GM23338 (cell line): ENCODE measurements at regions not wholly inside any gene's neighbourhood (a gene's known extent, or its start where the extent isn't known, plus 50 kb on each side); places are given as distances from the start of the nearest gene placed in this dataset.

Source experiments
- ATAC-seq: fragments of 200-7000 bp; cut with Tn5 transposase; 3 replicates; pipeline ENCODE4 v1.9.1; 2020
- DNase-seq: peaks from one replicate; pipeline ENCODE4 v3.0.0-alpha.2; 2015; ENCODE audit warnings: low spot score
- H2AFZ ChIP-seq: fragments of 200-600 bp; sonication (generic); 2 replicates; pipeline ENCODE4 v1.8.0; 2016; ENCODE audit warnings: antibody characterized with exemption, mild to moderate bottlenecking, moderate library complexity
- H3F3A ChIP-seq: fragments of 200-600 bp; sonication (generic); replicated peaks from 2 replicates; pipeline ENCODE4 v1.8.0; 2017; ENCODE audit warnings: antibody characterized with exemption, mixed run types, low read depth
- H3K27ac ChIP-seq: fragments of 200-600 bp; sonication (generic); 2 replicates; pipeline ENCODE4 v1.6.1; 2016; ENCODE audit warnings: low read depth
- H3K27me3 ChIP-seq: fragments of 200-600 bp; sonication (generic); 2 replicates; pipeline ENCODE4 v1.8.0; 2016; ENCODE audit warnings: mild to moderate bottlenecking, mixed run types, moderate library complexity; ENCODE audit not compliant: insufficient read depth
- H3K36me3 ChIP-seq: fragments of 200-600 bp; sonication (generic); 2 replicates; pipeline ENCODE4 v1.8.0; 2016; ENCODE audit warnings: mild to moderate bottlenecking; ENCODE audit not compliant: insufficient read depth
- H3K4me1 ChIP-seq: fragments of 200-600 bp; sonication (generic); 2 replicates; pipeline ENCODE4 v1.8.0; 2016; ENCODE audit warnings: mild to moderate bottlenecking, moderate library complexity; ENCODE audit not compliant: insufficient read depth
- H3K4me2 ChIP-seq: fragments of 200-600 bp; sonication (generic); 2 replicates; pipeline ENCODE4 v1.7.1; 2017; ENCODE audit warnings: mixed run types
- H3K4me3 ChIP-seq: fragments of 200-600 bp; sonication (generic); 2 replicates; pipeline ENCODE4 v1.6.1; 2016; ENCODE audit warnings: mixed run types
- H3K79me2 ChIP-seq: fragments of 200-600 bp; sonication (generic); replicated peaks from 2 replicates; pipeline ENCODE4 v1.8.0; 2017; ENCODE audit warnings: mild to moderate bottlenecking; ENCODE audit not compliant: insufficient read depth
- H3K9me2 ChIP-seq: fragments of 200-600 bp; sonication (generic); 2 replicates; pipeline ENCODE4 v1.8.0; 2017; ENCODE audit not compliant: insufficient read depth
- H4K20me1 ChIP-seq: fragments of 200-600 bp; sonication (generic); replicated peaks from 2 replicates; pipeline ENCODE4 v1.8.0; 2017; ENCODE audit warnings: mild to moderate bottlenecking; ENCODE audit not compliant: insufficient read depth
- H3K27ac Mint-ChIP-seq: 2 replicates; pipeline ENCODE4 v1.8.0; 2020; ENCODE audit warnings: inconsistent platforms, mild to moderate bottlenecking, moderate library complexity, mixed read lengths
- H3K27me3 Mint-ChIP-seq: 3 replicates; pipeline ENCODE4 v1.8.0; 2022; ENCODE audit warnings: low read depth, mild to moderate bottlenecking, moderate library complexity, mixed read lengths, inconsistent platforms; ENCODE audit not compliant: insufficient read depth, poor library complexity
- H3K36me3 Mint-ChIP-seq: 3 replicates; pipeline ENCODE4 v1.8.0; 2021; ENCODE audit warnings: low read depth, mild to moderate bottlenecking, inconsistent platforms, moderate library complexity, mixed read lengths
- H3K4me1 Mint-ChIP-seq: 3 replicates; pipeline ENCODE4 v1.8.0; 2020; ENCODE audit warnings: mild to moderate bottlenecking, inconsistent platforms, mixed read lengths
- H3K4me3 Mint-ChIP-seq: 3 replicates; pipeline ENCODE4 v1.8.0; 2021; ENCODE audit warnings: moderate library complexity, mild to moderate bottlenecking, inconsistent platforms, mixed read lengths
- H3K9me3 Mint-ChIP-seq: 3 replicates; pipeline ENCODE4 v1.8.0; 2020; ENCODE audit warnings: moderate library complexity, mild to moderate bottlenecking, inconsistent platforms, mixed read lengths
- CREB1 ChIP-seq: fragments of 250-450 bp; sonication (Bioruptor Pico); IDR thresholded peaks from 2 replicates; pipeline ENCODE4 v1.5.0; 2020; ENCODE audit warnings: low read depth, mild to moderate bottlenecking, moderate library complexity
- CTCF ChIP-seq, 2 experiments: fragments of 200-600 bp in 1 of 2; sonication (generic) in 1 of 2; conservative IDR thresholded peaks; 2 replicates each; pipeline versions ENCODE4 v1.5.1 to v1.6.1; 2016 to 2017; ENCODE audit warnings: antibody characterized with exemption in 2 of 2, low read depth in 2 of 2, mild to moderate bottlenecking in 2 of 2, moderate library complexity in 1 of 2
- EZH2 ChIP-seq: fragments of 200-600 bp; sonication (generic); IDR thresholded peaks from one replicate; pipeline ENCODE4 v1.8.0; 2017; ENCODE audit warnings: antibody characterized with exemption, mild to moderate bottlenecking, low read depth; ENCODE audit not compliant: unreplicated experiment
- EZH2phosphoT487 ChIP-seq: fragments of 200-600 bp; sonication (generic); IDR thresholded peaks from one replicate; pipeline ENCODE4 v1.8.1; 2018; ENCODE audit warnings: antibody characterized with exemption; ENCODE audit not compliant: unreplicated experiment
- JUNB ChIP-seq: IDR thresholded peaks from one replicate; pipeline ENCODE4 v1.6.1; 2016; ENCODE audit warnings: antibody characterized with exemption; ENCODE audit not compliant: unreplicated experiment
- NANOG ChIP-seq: IDR thresholded peaks from 2 replicates; pipeline ENCODE4 v1.6.1; 2016; ENCODE audit warnings: antibody characterized with exemption, borderline replicate concordance
- POLR2AphosphoS5 ChIP-seq: IDR thresholded peaks from 2 replicates; pipeline ENCODE4 v1.6.1; 2016; ENCODE audit warnings: antibody characterized with exemption, low read depth
- REST ChIP-seq: IDR thresholded peaks from one replicate; pipeline ENCODE4 v1.6.1; 2018; ENCODE audit warnings: antibody characterized with exemption; ENCODE audit not compliant: unreplicated experiment
- STAT1 ChIP-seq: IDR thresholded peaks from one replicate; pipeline ENCODE4 v1.6.1; 2016; ENCODE audit warnings: antibody characterized with exemption; ENCODE audit not compliant: unreplicated experiment
- ZNF114 ChIP-seq: fragments of 250-450 bp; sonication (Bioruptor Pico); IDR thresholded peaks from 2 replicates; pipeline ENCODE4 v1.5.0; 2020; ENCODE audit warnings: mild to moderate bottlenecking, moderate library complexity
- ZNF331 ChIP-seq: fragments of 250-450 bp; sonication (Bioruptor Pico); IDR thresholded peaks from 2 replicates; pipeline ENCODE4 v1.5.0; 2020; ENCODE audit warnings: low read depth, mild to moderate bottlenecking, moderate library complexity

- Histone ChIP-seq H3F3A (no peaks in the 10 kb centered on the region), H3K4me2 (no peak overlapping the region), H2AFZ (no peak overlapping the region), H3K79me2 (no peaks in the 10 kb centered on the region), H3K4me1 (no peaks in the 10 kb centered on the region), H3K36me3 (no peaks in the 10 kb centered on the region), H3K9me2 (no peaks in the 10 kb centered on the region; the same call in 1 of the 2 replicates), H4K20me1 (no peaks in the 10 kb centered on the region), H3K4me3 (no peak overlapping the region), H3K27me3 (no peaks in the 10 kb centered on the region), H3K27ac (no peak overlapping the region)
- Mint-ChIP-seq H3K4me3 (no peak overlapping the region), H3K9me3 (no peaks in the 10 kb centered on the region), H3K4me1 (peaks cover 4% of the 10 kb centered on the region; the same call in 1 of the 3 replicates), H3K27me3 (no peaks in the 10 kb centered on the region), H3K36me3 (peaks cover 3% of the 10 kb centered on the region; the same call in 2 of the 3 replicates), H3K27ac (no peak overlapping the region)
- no peak for DNase-seq
- TF ChIP-seq NANOG (no peak), EZH2phosphoT487 (no peak), EZH2 (no peak), REST (no peak), CREB1 (no peak), STAT1 (no peak), JUNB (no peak)
- no peak for ATAC-seq
Observed at GRCh38 chr6:141483598-141484061, 649.1 kb upstream of the GJE1 start.

- Histone ChIP-seq H3K4me2 (no peak overlapping the region), H3K27ac (no peak overlapping the region), H3K4me1 (no peaks in the 10 kb centered on the region), H3K9me2 (no peaks in the 10 kb centered on the region; the same call in 1 of the 2 replicates), H3K79me2 (no peaks in the 10 kb centered on the region), H3K36me3 (no peaks in the 10 kb centered on the region), H2AFZ (no peak overlapping the region), H3F3A (no peaks in the 10 kb centered on the region), H3K27me3 (no peaks in the 10 kb centered on the region), H4K20me1 (no peaks in the 10 kb centered on the region), H3K4me3 (no peak overlapping the region)
- ATAC-seq (no peak), DNase-seq (no peak)
- Mint-ChIP-seq H3K27me3 (no peaks in the 10 kb centered on the region), H3K9me3 (no peaks in the 10 kb centered on the region), H3K4me3 (no peak overlapping the region), H3K27ac (no peak overlapping the region), H3K36me3 (peaks cover 3% of the 10 kb centered on the region; the same call in 2 of the 3 replicates), H3K4me1 (peaks cover 4% of the 10 kb centered on the region; the same call in 1 of the 3 replicates)
- TF ChIP-seq ZNF331 (CRISPR knock-in tag) (no peak), JUNB (no peak), ZNF114 (CRISPR knock-in tag) (no peak), NANOG (no peak), CTCF (conservative IDR thresholded peaks at IDR 0.05; ENCODE audit: low read depth in 2 of 2) (no peak), STAT1 (no peak), POLR2AphosphoS5 (no peak), CREB1 (no peak)
Observed at GRCh38 chr6:141482796-141483597, 649.7 kb upstream of the GJE1 start.
